Large intestine (tissue), 3 donors: ENCODE measurements at regions not wholly inside any gene's neighbourhood (a gene's known extent, or its start where the extent isn't known, plus 50 kb on each side); places are given as distances from the start of the nearest gene placed in this dataset.

ENCODE experiments used
- DNase-seq, 2 donors: peaks; one replicate each; pipeline versions ENCODE4 v3.0.0 to v3.0.0-alpha.2; 2013
- H3K27ac ChIP-seq: one replicate; pipeline ENCODE4 v1.5.1; 2013; ENCODE audit warnings: low read length
- H3K27me3 ChIP-seq: 2 replicates; pipeline ENCODE4 v1.6.1; 2013; ENCODE audit warnings: low read length; ENCODE audit not compliant: control insufficient read depth, insufficient read depth
- H3K36me3 ChIP-seq: 2 replicates; pipeline ENCODE4 v1.6.1; 2013; ENCODE audit warnings: low read length; ENCODE audit not compliant: control insufficient read depth, insufficient read depth
- H3K4me1 ChIP-seq: one replicate; pipeline ENCODE4 v1.6.1; 2013; ENCODE audit warnings: low read length; ENCODE audit not compliant: control insufficient read depth, insufficient read depth
- H3K4me3 ChIP-seq: one replicate; pipeline ENCODE4 v1.5.1; 2013; ENCODE audit warnings: low read length
- H3K9me3 ChIP-seq: one replicate; pipeline ENCODE4 v1.6.1; 2013; ENCODE audit warnings: mild to moderate bottlenecking, low read depth, low read length, moderate library complexity; ENCODE audit not compliant: control insufficient read depth
- WGBS: methylation state at CpG from one replicate; pipeline ENCODE4 v1.1.5; 2013; ENCODE audit warnings: low lambda C conversion rate; ENCODE audit not compliant: insufficient coverage; 5-methylcytosine and 5-hydroxymethylcytosine counted together

DNA sequence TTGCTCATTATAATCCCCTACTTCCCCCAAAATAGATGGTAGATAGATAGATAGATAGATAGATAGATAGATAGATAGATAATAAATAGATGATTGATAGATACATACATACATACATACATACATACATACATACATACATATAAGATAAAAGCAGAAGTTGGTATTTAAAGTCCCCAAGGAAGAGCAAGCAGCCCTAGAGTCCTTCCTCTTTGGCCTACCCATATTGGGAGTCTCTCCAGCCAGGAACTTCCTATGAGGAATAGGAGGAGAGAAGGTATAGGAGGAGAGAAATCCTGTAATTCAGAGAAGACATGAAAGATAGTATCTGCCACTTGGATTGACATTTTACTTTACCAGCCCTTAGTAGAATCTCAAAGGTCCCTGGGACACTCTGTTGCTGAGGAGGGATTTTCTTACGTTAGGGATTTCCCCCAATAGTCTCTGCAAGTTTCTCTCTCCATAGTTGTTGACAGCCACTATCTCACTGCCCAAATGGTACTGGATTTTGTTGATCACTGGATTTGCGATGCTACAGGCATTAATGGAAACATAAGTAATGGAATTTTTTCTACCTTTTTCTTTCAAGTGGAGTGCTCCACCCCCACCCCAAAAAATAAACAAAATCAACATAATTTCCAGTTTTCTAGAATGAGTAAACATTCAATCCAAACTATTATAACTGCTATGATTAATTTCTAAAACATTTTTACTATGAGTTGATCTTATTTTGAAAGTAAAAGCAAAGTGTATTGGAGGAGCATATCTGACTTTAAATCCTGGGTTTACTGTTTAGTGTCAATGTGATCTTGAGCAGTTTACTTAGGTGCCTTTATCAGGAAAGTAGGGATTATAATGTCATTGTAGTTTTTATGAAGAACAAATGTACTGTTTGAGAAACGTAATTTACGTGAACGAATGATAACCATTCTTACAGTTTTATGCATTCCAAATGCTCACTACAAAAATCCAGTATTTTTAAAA is 93.2 kb upstream of the TNFSF4 start:
- Histone ChIP-seq H3K27ac (no peak overlapping the region), H3K4me1 (no peaks in the 10 kb centered on the region), H3K36me3 (no peaks in the 10 kb centered on the region), H3K27me3 (no peaks in the 10 kb centered on the region), H3K9me3 (no peaks in the 10 kb centered on the region), H3K4me3 (no peak overlapping the region)
- DNase-seq: no peak
- 61% methylated on average over 5 of the region's 5 CpGs for WGBS

DNA sequence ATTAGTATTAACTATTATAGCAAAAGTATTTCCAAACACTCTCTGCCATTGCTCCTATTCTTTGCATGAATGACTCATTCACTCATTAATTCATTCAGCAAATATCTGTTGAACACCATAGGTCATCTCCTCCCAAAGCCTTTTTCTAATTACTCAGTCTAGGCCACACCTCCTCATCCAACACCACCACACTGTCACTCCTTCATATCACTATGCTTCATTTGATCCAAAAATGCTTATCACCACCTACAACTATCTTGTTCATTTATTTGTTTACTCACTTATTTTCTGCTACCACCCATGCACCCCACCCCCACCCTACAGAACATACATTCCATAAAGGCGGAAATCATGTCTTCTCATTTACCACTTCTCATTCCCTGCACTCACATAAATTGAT is 94.4 kb upstream of the TNFSF4 start:
- 100% methylated on average over 1 of the region's 1 CpG for WGBS
- Histone ChIP-seq H3K4me1 (no peaks in the 10 kb centered on the region), H3K4me3 (no peak overlapping the region), H3K9me3 (no peaks in the 10 kb centered on the region), H3K27me3 (no peaks in the 10 kb centered on the region), H3K36me3 (no peaks in the 10 kb centered on the region), H3K27ac (no peak overlapping the region)
- no peak for DNase-seq

DNA sequence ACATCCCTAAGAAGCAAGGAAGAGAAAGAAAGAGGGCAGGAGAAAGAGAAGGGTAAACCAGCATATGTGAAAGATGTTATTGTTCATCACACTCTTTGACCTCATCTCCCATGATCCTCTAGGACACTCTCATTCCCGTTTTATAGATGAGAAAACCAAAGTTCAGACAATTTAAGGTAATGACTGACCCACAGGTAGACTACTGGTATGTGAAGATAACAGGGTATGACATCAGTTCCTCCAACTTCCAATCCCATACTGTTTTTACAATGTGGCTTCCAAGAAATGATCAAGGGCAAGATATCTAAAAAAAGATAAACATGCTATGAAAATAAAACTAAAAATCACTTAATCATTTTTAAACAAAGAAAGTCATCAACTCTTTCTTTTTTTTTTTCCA is 95.2 kb upstream of the TNFSF4 start:
- DNase-seq: no peak
- Histone ChIP-seq H3K4me3 (no peak overlapping the region), H3K4me1 (no peaks in the 10 kb centered on the region), H3K9me3 (no peaks in the 10 kb centered on the region), H3K36me3 (no peaks in the 10 kb centered on the region), H3K27me3 (no peaks in the 10 kb centered on the region), H3K27ac (no peak overlapping the region)
- WGBS: no CpG with 5 or more reads among the region's 1 CpG

DNA sequence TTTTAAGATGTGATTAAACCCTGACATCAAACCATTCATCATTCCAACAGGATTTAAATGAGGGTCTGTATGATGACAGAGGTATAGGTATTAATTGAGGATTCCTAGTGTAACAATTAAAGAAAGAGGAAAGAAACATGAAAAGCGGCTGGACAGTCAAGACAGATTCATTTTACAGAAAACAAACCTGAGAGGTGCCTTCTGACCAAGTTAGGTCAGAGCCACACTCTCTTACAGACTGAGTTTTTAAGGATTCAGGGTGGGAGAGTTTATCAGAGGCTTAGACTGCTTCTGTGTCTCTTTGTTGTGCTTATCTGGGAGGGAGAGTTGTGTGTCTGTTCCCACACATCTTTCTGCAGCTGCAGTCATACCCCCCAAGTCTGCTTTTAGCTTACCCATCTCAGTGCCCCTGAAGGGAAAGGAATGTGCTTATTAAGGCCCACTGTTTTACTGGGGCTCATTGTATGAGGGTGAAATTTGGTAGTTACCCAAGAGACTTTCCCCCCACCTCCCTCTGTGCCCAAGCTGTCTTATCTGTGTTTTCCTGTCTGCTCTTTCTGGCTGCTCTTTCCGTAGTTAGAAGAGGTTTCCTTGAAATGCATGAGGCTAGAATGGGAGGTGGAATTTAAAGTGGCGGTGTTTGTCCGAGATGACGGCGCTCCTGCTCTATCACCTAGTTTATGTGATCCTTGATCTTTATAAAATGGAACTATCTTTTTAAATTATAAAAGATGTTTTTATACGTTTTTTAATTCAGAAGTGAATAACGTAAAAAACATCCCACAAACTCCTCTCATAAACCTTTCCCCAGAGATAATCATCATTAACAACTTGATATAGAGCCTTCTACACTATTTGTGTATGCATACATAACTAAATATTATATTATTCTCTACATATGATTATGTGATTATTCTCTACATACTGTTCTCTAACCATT is 96.0 kb upstream of the TNFSF4 start:
- Histone ChIP-seq H3K9me3 (no peaks in the 10 kb centered on the region), H3K4me1 (no peaks in the 10 kb centered on the region), H3K27me3 (no peaks in the 10 kb centered on the region), H3K36me3 (no peaks in the 10 kb centered on the region), H3K4me3 (no peak overlapping the region), H3K27ac (no peak overlapping the region)
- 66% methylated on average over 7 of the region's 8 CpGs for WGBS
- DNase-seq: no peak

DNA sequence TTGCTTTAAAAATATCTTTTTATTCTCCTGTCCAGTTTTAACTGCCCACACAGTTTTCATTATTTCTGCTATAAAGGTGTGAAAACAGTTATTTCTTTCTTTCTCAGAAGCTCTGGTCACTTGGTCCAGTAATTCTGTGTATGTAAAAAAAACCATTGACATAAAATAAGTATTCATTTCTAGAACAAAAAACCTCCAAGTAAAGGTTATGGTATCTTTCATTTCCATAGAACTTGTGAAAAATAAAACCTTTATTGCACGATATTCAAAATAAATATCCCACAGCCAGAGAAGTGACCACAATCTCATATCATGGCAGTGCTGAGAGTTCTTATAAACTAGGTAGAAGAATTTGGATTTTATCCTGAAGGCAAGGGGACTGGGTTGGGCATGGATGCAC is 96.9 kb upstream of the TNFSF4 start:
- no peaks in the 10 kb centered on the region for H3K36me3 ChIP-seq
- H3K4me1 ChIP-seq: no peaks in the 10 kb centered on the region
- H3K27me3 ChIP-seq: no peaks in the 10 kb centered on the region
- no peak overlapping the region for H3K4me3 ChIP-seq
- no peak overlapping the region for H3K27ac ChIP-seq
- no peaks in the 10 kb centered on the region for H3K9me3 ChIP-seq
- WGBS: no CpG with 5 or more reads among the region's 1 CpG
- no peak for DNase-seq

DNA sequence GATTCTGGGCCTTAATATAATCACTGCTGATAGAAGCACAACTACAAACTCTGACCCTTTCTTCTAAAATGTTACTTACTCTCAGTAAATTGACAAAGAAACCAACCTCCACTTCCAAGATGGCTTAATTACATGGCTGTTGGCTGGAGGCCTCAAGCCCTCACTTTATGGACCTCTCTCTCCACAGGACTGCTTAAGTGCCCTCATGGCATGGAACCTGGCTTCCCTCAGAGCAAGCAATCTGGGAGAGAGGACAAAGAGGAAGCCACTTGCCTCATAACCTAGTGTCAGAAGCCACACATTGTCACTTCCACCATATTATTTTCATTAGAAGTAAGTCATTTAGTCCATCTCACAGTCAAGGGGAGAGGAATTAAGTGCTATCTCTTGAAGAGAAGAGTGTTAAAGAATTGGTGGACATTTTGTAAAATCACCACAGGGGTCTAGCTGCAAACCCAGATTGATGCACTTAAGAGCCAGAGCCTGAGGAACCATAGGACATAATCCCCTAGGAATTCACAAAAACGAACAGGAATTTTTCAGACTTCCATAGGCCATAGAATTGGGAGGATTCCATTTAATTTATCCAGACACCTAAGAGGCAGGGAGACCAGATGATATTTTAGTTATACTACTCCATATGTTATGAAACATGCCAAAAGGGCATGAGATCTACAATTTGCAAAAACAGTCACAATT is 97.5 kb upstream of the TNFSF4 start:
- H3K27ac ChIP-seq: no peak overlapping the region
- H3K36me3 ChIP-seq: no peaks in the 10 kb centered on the region
- no peaks in the 10 kb centered on the region for H3K27me3 ChIP-seq
- H3K4me1 ChIP-seq: no peaks in the 10 kb centered on the region
- no peak overlapping the region for H3K4me3 ChIP-seq
- DNase-seq: no peak
- H3K9me3 ChIP-seq: no peaks in the 10 kb centered on the region
- WGBS: no CpG with 5 or more reads among the region's 1 CpG

DNA sequence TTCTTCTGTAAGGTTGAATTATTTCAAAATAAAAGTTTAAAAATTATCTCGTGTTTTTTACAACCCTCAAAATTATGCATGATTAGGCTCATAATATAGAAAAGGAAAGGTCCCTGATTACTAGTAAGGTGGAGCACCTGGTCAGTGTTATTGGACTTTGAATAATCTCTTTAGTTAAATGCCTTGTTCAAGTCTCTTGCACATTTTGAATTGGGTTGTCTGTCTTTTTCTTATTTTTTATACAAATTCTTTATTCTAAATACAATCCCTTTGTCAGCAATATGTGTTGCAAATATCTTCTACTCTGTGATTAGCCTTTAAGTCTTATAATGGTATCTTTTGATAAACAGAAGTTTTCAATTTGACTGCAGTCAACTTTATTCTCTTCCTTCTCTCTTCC is 100.7 kb upstream of the TNFSF4 start:
- Histone ChIP-seq H3K9me3 (no peaks in the 10 kb centered on the region), H3K36me3 (no peaks in the 10 kb centered on the region), H3K4me3 (no peak overlapping the region), H3K27me3 (no peaks in the 10 kb centered on the region), H3K4me1 (no peaks in the 10 kb centered on the region), H3K27ac (no peak overlapping the region)
- no CpG with 5 or more reads among the region's 1 CpG for WGBS
- no peak for DNase-seq

DNA sequence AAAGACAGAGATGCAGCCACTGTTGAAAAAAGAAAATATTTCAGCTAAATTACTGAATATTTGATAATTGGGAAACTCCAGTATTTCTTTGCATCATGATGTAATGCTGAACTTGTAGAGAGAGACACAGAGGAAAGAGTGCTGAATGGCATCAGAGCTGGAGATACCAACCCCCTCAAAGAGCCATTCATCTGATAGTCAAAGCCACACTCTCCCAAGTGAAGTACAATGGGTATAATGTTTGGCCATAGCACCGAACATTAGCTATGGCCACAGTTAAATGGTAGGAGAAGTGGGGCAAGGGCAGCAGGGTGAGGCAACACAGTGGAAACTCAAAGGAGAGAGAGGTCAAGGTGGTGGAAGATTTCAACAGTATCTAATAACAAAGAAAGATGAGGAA is 107.5 kb upstream of the TNFSF4 start:
- Histone ChIP-seq H3K4me3 (no peak overlapping the region), H3K36me3 (no peaks in the 10 kb centered on the region), H3K4me1 (no peaks in the 10 kb centered on the region), H3K27ac (no peak overlapping the region), H3K9me3 (no peaks in the 10 kb centered on the region), H3K27me3 (no peaks in the 10 kb centered on the region)
- no peak for DNase-seq
- no CpG with 5 or more reads among the region's 1 CpG for WGBS

DNA sequence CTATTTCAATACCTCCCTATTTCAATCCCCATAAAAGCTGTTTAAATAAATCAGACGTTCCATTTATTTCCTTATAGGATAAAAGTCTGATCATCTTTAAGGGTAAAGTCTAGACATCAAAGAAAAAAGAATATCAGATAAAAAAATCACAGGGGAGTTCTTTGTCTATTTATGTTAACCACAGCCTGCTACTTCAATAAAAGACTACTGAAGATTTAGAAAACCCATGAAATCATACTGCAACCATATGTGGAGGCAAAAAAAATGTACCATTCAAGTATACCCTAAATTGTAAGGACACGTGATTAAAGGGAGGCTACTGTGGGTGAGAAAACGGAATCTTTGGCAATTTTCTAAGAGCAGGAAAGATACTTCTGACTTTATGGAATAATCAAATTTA is 108.2 kb upstream of the TNFSF4 start:
- DNase-seq: no peak
- Histone ChIP-seq H3K27ac (no peak overlapping the region), H3K4me1 (no peaks in the 10 kb centered on the region), H3K27me3 (no peaks in the 10 kb centered on the region), H3K4me3 (no peak overlapping the region), H3K36me3 (no peaks in the 10 kb centered on the region), H3K9me3 (no peaks in the 10 kb centered on the region)
- WGBS: 74% methylated on average over 3 of the region's 3 CpGs

DNA sequence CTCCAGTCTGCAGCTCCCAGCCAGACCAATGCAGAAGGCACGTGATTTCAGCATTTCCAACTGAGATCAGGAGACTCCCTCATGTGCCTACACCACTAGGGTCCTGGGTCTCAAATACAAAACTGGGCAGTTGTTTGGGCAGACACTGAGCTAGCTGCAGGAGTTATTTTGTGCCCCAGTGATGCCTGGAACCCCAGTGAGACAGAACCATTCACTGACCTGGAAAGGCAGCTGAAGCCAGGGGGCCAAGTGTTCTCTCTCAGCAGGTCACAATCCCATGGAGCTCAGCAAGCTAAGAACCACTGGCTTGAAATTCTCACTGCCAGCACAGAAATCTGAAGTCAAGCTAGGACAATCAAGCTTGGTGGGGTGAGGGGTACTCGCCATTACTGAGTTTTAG is 111.7 kb upstream of the TNFSF4 start:
- DNase-seq: no peak
- Histone ChIP-seq H3K4me3 (no peak overlapping the region), H3K36me3 (no peaks in the 10 kb centered on the region), H3K27ac (no peak overlapping the region), H3K4me1 (no peaks in the 10 kb centered on the region), H3K9me3 (no peaks in the 10 kb centered on the region), H3K27me3 (no peaks in the 10 kb centered on the region)
- WGBS: no CpG with 5 or more reads among the region's 2 CpGs
